ENCODE measurements at regions not wholly inside any gene's neighbourhood (a gene's known extent, or its start where the extent isn't known, plus 50 kb on each side); places are given as distances from the start of the nearest gene placed in this dataset.

DNA sequence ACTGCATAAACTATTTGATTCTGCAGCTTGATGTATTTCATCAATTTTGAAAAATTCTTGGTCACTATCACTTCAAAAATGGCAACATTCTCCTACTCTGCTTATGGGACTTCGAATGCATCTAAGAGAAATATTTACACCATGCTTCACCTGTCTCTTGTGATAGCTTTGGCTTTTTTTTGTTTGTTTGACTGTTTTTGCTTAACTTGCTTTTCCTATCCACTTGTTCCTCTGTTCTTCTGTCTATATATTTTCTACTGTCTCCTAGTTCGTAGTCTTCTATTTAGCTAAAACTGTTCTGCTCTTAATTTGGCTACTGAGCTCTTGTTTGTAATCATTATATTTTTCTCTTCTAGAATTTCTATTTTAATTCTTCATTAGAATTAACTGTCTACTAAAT is 94.4 kb downstream of the INHBA start:
- DNase-seq (ENCODE audit: low read depth in 1 of 2, low spot score in 2 of 2) (no peak), FAIRE-seq (no peak)
- Histone ChIP-seq H2BK5ac (ENCODE audit: low read depth, low read length) (no peak overlapping the region), H3K27me3 (replicated peaks in 1 of 4; ENCODE audit: control insufficient read depth in 3 of 4, extremely low read depth in 1 of 4, insufficient read depth in 3 of 4, low read length in 3 of 4) (no peaks in the 10 kb centered on the region), H2BK20ac (ENCODE audit: low read length) (no peak overlapping the region), H2BK15ac (ENCODE audit: low read length) (no peak overlapping the region), H3K23ac (ENCODE audit: insufficient read length) (no peak overlapping the region), H3K56ac (replicated peaks; ENCODE audit: insufficient read length, low read depth, low read length) (no peak overlapping the region), H2AK5ac (ENCODE audit: low read depth, low read length) (no peak overlapping the region), H3K4ac (replicated peaks; ENCODE audit: insufficient read length, low read depth, low read length) (no peak overlapping the region), H4K91ac (replicated peaks; ENCODE audit: insufficient read length, low read length) (no peak overlapping the region), H3K14ac (ENCODE audit: insufficient read length) (no peak overlapping the region), H2AFZ (ENCODE audit: low read length) (no peak overlapping the region), H3K4me3 (ENCODE audit: extremely low read depth in 1 of 4, insufficient read depth in 2 of 4, low read depth in 3 of 4, low read length in 4 of 4) (no peak overlapping the region), H2BK12ac (ENCODE audit: low read depth, low read length) (no peak overlapping the region), H3K18ac (ENCODE audit: extremely low read depth, low read length) (no peak overlapping the region), H3K36me3 (ENCODE audit: control insufficient read depth in 2 of 4, insufficient read depth in 4 of 4, low read length in 3 of 4) (no peaks in the 10 kb centered on the region), H4K20me1 (replicated peaks in 1 of 2; ENCODE audit: control insufficient read depth in 1 of 2, insufficient read depth in 2 of 2, low read length in 2 of 2) (no peaks in the 10 kb centered on the region), H3K9ac (replicated peaks in 1 of 4; ENCODE audit: extremely low read depth in 1 of 4, low read depth in 3 of 4, low read length in 3 of 4) (no peak overlapping the region), H3K4me1 (replicated peaks in 1 of 4; ENCODE audit: control insufficient read depth in 3 of 4, insufficient read depth in 4 of 4, low read length in 3 of 4) (no peaks in the 10 kb centered on the region), H3K27ac (ENCODE audit: low read depth, low read length) (no peak overlapping the region), H3K9me3 (ENCODE audit: insufficient read depth in 2 of 2, low read depth in 1 of 2, low read length in 1 of 2) (no peaks in the 10 kb centered on the region), H4K5ac (ENCODE audit: insufficient read length, low read depth, low read length) (no peak overlapping the region), H3K23me2 (ENCODE audit: low read depth, low read length) (no peaks in the 10 kb centered on the region), H3K4me2 (ENCODE audit: insufficient read depth in 1 of 2, low read depth in 2 of 2, low read length in 2 of 2) (no peak overlapping the region), H2BK120ac (replicated peaks; ENCODE audit: low read depth, low read length) (no peak overlapping the region), H3K79me1 (ENCODE audit: low read depth, low read length) (no peaks in the 10 kb centered on the region), H3K79me2 (ENCODE audit: control insufficient read depth in 1 of 2, insufficient read depth in 2 of 2, low read length in 2 of 2) (no peaks in the 10 kb centered on the region), H4K8ac (ENCODE audit: extremely low read depth, insufficient read depth, low read length) (no peak overlapping the region)
- 95% methylated on average over 2 of the region's 2 CpGs; no CpG with 5 or more reads in 1 of the 2 experiments for WGBS, 2 experiments (ENCODE audit: extremely low coverage in 1 of 2, insufficient coverage in 1 of 2, insufficient read length in 1 of 2, insufficient replicate concordance in 2 of 2, low coverage in 1 of 2, low lambda C conversion rate in 2 of 2, missing lambda C conversion rate in 1 of 2)
- ChIA-PET POLR2A (ENCODE audit: partially characterized antibody) (interaction anchor here (0.6 kb wide), 1 partner anchor 1142 kb away, joined by 3 read pairs; no protein-coding TSS in a partner anchor), CTCF (ENCODE audit: partially characterized antibody) (interaction anchor here (1.0 to 1.6 kb wide), 3 partner anchors 9 to 19 kb away, joined by 3 to 4 read pairs (median 4); no protein-coding TSS in a partner anchor)
- no peak for TF ChIP-seq POLR2A (IDR thresholded peaks at IDR 0.05; ENCODE audit: control extremely low read depth in 1 of 2, low read depth in 2 of 2, low read length in 2 of 2)
- TF ChIP-seq, protein P1, sequence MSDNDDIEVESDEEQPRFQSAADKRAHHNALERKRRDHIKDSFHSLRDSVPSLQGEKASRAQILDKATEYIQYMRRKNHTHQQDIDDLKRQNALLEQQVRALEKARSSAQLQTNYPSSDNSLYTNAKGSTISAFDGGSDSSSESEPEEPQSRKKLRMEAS (IDR thresholded peaks at IDR 0.05): no peak
- no peak for TF ChIP-seq RBBP5 (IDR thresholded peaks at IDR 0.05; ENCODE audit: borderline replicate concordance, low read depth, low read length)
- TF ChIP-seq ASH2L (IDR thresholded peaks at IDR 0.05; ENCODE audit: low read length): no peak
